Effector memory CD4-positive, alpha-beta T cell (primary cell): ENCODE measurements at regions not wholly inside any gene's neighbourhood (a gene's known extent, or its start where the extent isn't known, plus 50 kb on each side); places are given as distances from the start of the nearest gene placed in this dataset.

Experiments
- DNase-seq, 3 donors: peaks; one replicate each; pipeline ENCODE4 v3.0.0-alpha.2; 2020
- H3K27ac ChIP-seq: 2 replicates; pipeline ENCODE4 v1.7.0; 2013; ENCODE audit warnings: mild to moderate bottlenecking, low read length, moderate library complexity; ENCODE audit not compliant: insufficient read depth, poor library complexity, severe bottlenecking
- H3K27me3 ChIP-seq: replicated peaks from 2 replicates; pipeline ENCODE4 v1.7.0; 2013; ENCODE audit warnings: mild to moderate bottlenecking, low read length; ENCODE audit not compliant: insufficient read depth, control insufficient read depth, poor library complexity, severe bottlenecking
- H3K36me3 ChIP-seq: 2 replicates; pipeline ENCODE4 v1.7.0; 2013; ENCODE audit warnings: mild to moderate bottlenecking, low read length, moderate library complexity; ENCODE audit not compliant: control insufficient read depth, insufficient read depth
- H3K4me1 ChIP-seq: 2 replicates; pipeline ENCODE4 v1.7.0; 2013; ENCODE audit warnings: low read length, mild to moderate bottlenecking; ENCODE audit not compliant: control insufficient read depth, insufficient read depth, poor library complexity, severe bottlenecking
- H3K4me3 ChIP-seq: 2 replicates; pipeline ENCODE4 v1.7.0; 2013; ENCODE audit warnings: low read length, low read depth, mild to moderate bottlenecking; ENCODE audit not compliant: insufficient read depth, poor library complexity, severe bottlenecking
- H3K9me3 ChIP-seq: 2 replicates; pipeline ENCODE4 v1.7.0; 2013; ENCODE audit warnings: mild to moderate bottlenecking, low read length, moderate library complexity; ENCODE audit not compliant: control insufficient read depth

DNA sequence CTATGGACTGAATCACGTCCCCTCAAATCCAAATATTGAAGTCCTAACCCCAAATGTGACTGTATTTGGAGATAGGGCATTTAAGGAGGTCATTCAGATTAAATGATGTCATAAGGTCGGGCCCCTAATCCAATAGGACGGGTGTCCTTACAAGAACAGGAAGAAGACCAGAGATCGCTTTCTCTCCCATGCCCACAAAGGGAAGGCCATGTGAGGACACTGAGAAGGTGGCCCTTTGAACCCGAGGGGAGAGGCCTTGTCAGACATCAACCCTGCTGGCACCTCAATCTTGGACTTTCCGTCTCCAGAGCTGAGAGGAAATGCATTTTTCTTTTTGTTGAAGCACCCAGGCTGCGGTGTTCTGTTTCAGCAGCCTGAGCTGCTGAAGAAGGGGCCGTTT is 72.3 kb upstream of the KLF6 start:
- Histone ChIP-seq H3K27me3 (no peaks in the 10 kb centered on the region), H3K27ac (no peak overlapping the region), H3K36me3 (no peaks in the 10 kb centered on the region), H3K4me3 (no peak overlapping the region), H3K4me1 (peaks cover 7% of the 10 kb centered on the region), H3K9me3 (no peaks in the 10 kb centered on the region)
- DNase-seq = no peak

DNA sequence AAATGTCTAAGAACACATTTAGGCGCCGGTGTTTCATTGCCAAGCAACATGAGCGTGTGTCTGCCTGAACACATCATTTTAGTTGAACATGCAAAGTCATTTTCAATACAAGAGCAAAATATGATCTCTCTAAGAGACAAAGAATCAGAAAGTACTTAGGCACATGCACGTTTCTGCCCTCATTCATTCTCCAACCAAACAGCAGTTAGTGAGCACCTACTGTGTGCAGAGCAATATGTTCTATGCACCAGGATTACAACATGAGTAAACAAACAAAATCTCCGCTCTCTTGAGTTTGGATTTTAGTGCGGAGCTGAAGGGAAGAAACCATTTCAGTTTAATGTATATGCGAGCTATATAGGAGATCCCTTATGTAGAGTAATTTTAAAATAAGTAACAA is 71.6 kb upstream of the KLF6 start:
- Histone ChIP-seq H3K27me3 (no peaks in the 10 kb centered on the region), H3K27ac (no peak overlapping the region), H3K4me1 (peaks cover 7% of the 10 kb centered on the region), H3K9me3 (no peaks in the 10 kb centered on the region), H3K4me3 (no peak overlapping the region), H3K36me3 (no peaks in the 10 kb centered on the region)
- no peak for DNase-seq

DNA sequence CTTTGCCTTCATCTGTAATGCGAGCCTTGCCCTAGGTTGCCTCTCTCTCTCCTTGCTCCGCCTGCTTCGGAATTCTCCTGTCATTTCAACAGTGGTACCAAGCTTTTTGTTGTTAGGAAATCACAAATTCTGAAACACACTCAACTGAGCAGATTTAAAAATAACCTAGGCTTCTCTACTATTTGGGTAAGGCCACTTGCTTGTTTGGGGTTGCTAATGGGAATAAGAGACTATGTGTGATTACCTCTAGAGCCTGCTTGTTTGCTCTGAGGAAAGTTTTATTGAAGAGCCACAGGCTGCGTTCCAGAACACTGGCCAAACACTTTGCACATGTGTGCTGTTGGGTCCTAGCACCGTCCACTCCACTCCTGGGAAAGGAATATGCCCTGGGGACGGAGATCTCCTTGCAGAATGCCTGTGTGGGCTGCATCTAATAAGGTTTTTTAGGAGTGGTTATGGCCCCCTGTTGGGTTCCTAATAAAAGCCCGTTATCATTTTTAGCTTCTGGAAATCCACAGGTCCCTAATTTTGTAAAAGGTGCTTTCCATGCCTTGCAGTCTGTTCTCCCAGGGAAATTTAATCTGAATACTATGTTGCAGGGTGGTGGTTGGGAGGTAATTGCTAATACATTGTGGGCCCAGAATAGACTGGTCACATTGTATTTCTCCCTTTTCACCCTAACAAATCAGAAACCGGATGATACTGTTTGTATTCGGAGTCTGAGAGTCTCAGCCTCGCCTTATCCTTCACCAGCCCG is 68.7 kb upstream of the KLF6 start:
- no peak overlapping the region for H3K4me3 ChIP-seq
- peaks cover 7% of the 10 kb centered on the region for H3K4me1 ChIP-seq
- H3K27ac ChIP-seq = peak overlapping the region; percentile 57
- H3K36me3 ChIP-seq = no peaks in the 10 kb centered on the region
- no peaks in the 10 kb centered on the region for H3K9me3 ChIP-seq
- no peak for DNase-seq
- no peaks in the 10 kb centered on the region for H3K27me3 ChIP-seq

DNA sequence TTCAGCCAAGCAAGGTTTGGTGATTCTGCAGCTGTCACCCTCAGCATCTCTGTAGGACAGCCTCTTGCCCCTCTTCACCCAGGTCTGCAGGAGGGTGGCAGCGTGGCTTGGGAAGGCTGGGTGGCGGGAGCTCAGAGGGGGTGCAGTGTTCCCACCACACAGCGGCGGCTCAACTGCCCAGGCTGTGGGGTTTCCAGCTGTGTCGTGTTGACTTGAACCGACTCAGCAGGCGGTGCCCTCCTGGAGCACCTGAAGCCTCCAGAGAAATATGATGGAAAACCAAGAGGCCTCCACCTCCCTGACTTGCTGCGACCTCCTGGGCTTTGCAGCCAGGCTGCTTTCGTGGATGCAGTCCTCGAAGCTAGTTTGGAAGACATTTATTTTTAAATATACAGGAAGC is 68.0 kb upstream of the KLF6 start:
- H3K9me3 ChIP-seq = no peaks in the 10 kb centered on the region
- H3K27me3 ChIP-seq = no peaks in the 10 kb centered on the region
- H3K36me3 ChIP-seq = no peaks in the 10 kb centered on the region
- DNase-seq = no peak
- no peak overlapping the region for H3K4me3 ChIP-seq
- peaks cover 7% of the 10 kb centered on the region for H3K4me1 ChIP-seq
- H3K27ac ChIP-seq = peak overlapping the region; percentile 57

DNA sequence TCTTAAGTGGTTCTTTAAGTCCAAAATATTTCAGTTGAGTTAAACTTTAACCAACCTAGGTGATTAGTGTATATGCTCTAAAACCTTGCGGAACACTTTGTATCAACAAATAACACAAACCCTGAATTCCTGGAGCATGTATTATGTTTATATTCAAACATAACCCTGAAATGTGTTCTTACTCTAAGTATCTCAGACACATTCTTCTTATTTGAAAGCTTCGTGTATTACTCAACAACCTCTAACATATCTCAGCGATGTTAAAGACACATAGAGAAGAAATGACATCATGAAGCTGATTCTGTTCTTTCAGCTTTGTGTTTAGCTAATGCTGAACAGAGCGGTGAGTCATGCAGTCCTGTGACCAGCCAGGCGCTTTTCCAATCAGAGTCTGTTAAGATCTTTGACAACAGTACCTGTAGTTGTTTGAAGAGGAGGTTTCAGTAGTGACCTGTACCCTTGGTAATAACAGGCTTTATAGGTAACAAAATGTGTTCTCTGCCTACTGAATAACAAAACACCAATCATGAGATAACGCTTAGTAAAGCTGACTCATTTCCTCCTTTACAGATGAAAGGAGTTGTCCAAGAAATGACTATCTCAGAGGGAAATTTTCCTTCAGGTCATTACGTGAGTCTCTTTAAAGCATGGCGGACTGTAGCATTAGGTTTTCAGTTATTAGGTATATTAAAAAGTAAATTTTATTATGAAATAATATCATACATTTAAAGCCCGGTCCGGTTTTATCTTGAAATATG is 67.3 kb upstream of the KLF6 start:
- Histone ChIP-seq H3K27ac (peak overlapping the region; percentile 57), H3K27me3 (no peaks in the 10 kb centered on the region), H3K4me3 (no peak overlapping the region), H3K9me3 (no peaks in the 10 kb centered on the region), H3K4me1 (peaks cover 7% of the 10 kb centered on the region), H3K36me3 (no peaks in the 10 kb centered on the region)
- DNase-seq = peak; percentile 61 to 72 (median 62)

DNA sequence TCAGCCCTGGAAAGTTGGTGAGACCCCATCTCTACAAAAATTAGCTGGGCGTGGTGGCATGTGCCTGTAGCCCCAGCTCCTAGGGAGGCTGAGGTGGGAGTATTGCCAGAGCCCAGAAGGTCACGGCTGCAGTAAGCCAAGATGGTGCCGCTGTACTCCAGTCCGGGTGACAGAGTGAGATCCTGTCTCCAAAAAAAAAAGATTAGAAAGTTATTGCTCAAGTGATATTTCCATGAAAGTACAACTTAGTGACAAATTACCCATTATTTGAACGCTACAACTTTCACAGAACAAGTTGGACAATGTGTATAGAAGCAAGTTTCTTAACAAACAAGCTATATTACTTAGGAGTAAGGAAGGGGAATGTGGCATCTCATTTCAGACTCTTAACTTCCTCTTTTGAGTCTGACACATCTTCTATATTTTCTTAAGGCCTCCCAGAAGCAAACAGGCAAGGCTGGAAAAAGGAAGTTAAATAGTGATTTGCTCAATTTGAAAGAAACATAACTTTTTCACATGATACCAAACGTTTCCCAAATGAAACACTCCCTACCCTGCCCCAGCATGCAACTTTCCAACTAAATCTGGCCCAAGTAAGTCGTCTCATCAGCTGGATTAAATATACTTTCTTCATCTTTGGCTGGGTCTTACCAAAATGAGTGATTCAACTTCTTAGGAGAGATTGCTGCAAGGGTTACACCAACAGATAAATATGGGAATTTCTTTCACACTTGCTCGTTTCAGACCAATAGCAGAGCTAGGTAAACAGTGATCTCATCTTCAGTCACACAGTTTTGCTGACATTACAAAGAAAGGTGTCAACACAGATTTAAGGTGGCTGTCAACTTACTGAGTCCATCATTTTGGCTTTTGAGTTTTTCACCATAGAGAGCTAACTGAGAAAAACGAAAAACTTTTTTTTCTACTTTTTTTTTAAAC is 66.3 kb upstream of the KLF6 start:
- no peaks in the 10 kb centered on the region for H3K9me3 ChIP-seq
- H3K4me3 ChIP-seq = no peak overlapping the region
- no peak for DNase-seq
- no peaks in the 10 kb centered on the region for H3K27me3 ChIP-seq
- H3K36me3 ChIP-seq = no peaks in the 10 kb centered on the region
- peak overlapping the region; percentile 57 for H3K27ac ChIP-seq
- peaks cover 7% of the 10 kb centered on the region for H3K4me1 ChIP-seq

DNA sequence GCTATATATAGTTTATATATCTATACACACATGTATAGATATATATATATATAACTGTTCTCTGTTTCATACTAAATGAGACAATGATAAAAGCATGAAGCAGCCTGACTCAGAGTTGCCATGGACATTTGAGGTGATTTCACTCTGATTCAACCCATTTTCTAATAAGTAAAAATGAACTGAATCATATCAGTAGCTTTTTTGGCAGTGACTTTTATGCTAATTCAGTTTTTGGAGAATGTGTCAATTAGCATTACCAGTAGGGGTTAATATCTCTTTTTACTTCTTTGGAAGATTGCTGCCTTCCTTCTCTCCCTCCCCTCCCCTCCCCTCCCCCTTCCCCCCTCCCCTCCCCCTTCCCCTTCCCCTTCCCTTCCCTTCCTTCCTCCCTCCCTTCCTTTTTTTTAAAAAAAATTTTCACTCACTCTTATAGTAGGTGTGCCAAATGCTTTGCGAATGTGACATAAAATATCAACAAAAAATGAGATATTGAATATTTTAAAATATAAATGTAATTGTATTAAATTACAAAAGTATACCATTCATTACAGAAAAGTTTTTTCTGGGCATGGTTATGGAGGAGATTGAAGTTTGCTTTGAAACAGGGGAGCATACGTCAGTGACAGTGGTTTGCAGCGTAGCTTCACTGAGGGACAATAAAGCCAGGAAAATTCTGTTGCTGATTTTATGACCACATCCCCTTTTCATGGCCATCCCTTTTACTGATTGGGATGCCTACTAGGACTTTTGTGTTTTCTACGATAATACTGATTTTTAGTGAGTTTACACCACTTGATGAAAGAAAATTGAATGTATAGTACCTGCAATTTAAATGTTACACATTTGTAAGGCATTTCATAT is 64.0 kb upstream of the KLF6 start:
- H3K36me3 ChIP-seq = no peaks in the 10 kb centered on the region
- H3K27me3 ChIP-seq = no peaks in the 10 kb centered on the region
- no peaks in the 10 kb centered on the region for H3K9me3 ChIP-seq
- H3K27ac ChIP-seq = no peak overlapping the region
- no peak for DNase-seq
- H3K4me1 ChIP-seq = peaks cover 7% of the 10 kb centered on the region
- H3K4me3 ChIP-seq = no peak overlapping the region

DNA sequence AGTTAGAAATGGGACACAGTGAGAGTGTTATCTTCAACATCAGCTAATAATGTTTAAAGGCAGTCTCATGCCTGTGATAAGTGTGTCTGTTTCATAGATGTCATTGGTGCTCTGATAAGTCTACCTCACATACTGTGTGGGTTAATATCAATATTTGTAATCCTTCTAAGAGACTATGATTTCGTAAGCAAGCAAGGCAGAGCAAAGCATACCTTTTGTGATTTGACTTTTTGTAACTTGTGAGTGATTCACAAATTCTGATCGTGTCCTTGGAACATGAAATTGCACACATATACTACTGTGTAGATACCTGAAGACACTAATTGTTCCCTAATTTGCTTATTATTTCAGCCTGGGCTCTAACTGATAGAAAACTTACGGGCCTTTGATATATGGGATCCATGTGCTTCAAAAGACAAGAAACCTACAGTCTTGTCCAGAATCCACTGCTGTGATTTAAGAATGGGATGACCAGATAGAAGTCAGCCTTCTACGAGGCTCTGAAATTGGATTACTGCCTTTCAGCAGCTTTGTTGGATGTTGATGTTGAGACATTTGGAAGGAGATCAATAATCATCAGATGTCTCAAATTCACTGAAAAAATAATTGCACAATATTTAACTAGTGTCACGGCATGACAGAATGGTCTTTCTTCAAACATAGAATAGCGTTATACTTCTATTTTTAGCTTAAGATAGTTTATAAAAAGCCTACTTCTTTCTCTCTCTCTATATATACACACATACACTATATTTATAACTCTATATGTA is 63.2 kb upstream of the KLF6 start:
- Histone ChIP-seq H3K27ac (no peak overlapping the region), H3K27me3 (no peaks in the 10 kb centered on the region), H3K4me1 (peaks cover 6% of the 10 kb centered on the region), H3K4me3 (no peak overlapping the region), H3K36me3 (no peaks in the 10 kb centered on the region), H3K9me3 (no peaks in the 10 kb centered on the region)
- no peak for DNase-seq

DNA sequence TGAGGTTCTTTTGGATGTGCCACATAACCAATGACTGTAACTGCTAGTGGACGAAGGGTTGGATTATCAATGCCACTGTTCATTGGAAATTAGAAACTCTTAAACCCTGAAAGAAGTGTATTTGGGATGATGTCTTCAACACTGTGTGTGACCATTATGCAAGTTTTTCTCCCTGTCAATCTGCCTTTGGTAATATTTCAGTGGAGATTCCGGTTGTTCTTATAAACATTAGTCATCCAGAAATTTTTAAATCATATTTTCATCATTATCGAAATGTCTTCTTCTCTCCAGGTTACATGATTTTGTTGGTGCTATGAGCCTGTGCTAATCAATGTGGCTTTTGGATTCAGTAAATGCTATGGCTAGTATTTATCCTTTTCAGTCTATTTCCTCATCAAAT is 61.7 kb upstream of the KLF6 start:
- H3K27ac ChIP-seq = no peak overlapping the region
- no peak for DNase-seq
- no peaks in the 10 kb centered on the region for H3K4me1 ChIP-seq
- H3K4me3 ChIP-seq = no peak overlapping the region
- H3K27me3 ChIP-seq = no peaks in the 10 kb centered on the region
- no peaks in the 10 kb centered on the region for H3K36me3 ChIP-seq
- no peaks in the 10 kb centered on the region for H3K9me3 ChIP-seq
